NCI-H226 (cell line): ENCODE measurements at regions not wholly inside any gene's neighbourhood (a gene's known extent, or its start where the extent isn't known, plus 50 kb on each side); places are given as distances from the start of the nearest gene placed in this dataset.
"Not testable (repeated sequence)": the region's sequence is repeated elsewhere in the genome, so short reads cannot be mapped to it uniquely, and the experiment has no call there.

Experiments used
- DNase-seq: peaks from one replicate; pipeline ENCODE4 v3.0.0-alpha.2; 2015

DNA sequence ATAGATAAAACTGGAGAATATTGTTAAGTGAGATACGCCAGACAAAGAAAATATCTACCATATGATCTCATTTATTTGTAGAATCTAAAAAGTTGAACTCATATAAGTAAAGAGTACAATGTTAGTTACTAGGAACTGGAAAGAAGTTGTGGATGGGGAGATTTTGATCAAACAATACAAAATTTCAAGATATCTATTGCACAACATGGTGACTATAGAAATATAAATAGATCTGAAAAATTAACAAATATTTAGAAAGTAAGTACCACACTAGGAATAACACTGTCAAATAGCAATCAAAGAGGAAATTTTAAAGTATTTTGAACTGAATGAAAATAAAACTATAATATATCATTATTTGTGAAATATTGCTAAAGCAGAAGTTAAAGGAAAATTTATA is 437.2 kb downstream of the AASDHPPT start:
- DNase-seq = no peak

- no peak for DNase-seq
Measured at GRCh38 chr11:106517426-106517825, 440.0 kb downstream of the AASDHPPT start.

- DNase-seq = no peak
Measured at GRCh38 chr11:106520146-106520912, 442.9 kb downstream of the AASDHPPT start.

- no peak for DNase-seq
Measured at GRCh38 chr11:106520920-106521319, 443.5 kb downstream of the AASDHPPT start.

DNA sequence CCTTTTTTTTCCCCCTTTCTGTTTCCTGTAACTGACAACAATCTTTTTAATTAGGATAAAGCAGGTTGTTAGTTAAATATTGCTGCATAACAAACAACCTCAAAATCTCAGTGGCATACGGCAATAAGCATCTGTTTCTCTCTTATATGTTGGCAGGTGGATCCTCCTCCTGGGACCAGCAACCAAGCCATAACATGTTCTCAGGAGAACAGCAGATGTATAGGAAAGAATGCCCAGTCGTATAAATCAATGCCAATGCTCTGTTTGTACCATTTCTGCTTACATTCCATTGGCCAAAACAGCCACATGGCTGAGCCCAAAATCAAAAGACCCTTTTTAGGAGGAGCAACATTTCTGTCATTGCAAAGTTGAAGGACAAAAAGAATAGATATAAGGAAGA is 445.7 kb downstream of the AASDHPPT start:
- no peak for DNase-seq

DNA sequence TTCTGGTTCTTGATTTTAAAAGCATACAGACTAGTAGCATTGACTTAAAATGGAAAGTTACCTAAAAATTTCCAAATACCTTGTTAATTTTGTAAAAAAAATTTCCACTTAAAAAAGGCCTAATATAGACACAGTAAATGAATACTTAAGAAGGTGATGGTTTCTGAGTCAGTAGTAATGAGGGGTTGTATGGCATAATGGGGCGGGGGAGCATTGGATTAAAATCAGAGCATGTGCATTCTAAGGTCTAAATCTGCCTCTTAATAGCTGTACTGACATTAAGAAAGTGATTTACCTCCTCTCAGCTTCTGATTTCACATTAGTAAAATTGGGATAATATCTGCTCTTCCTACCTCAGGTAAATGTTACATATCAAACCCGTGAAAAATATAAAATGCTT is 446.5 kb downstream of the AASDHPPT start:
- no peak for DNase-seq

- no peak for DNase-seq
Measured at GRCh38 chr11:106524436-106524835, 447.0 kb downstream of the AASDHPPT start.

- DNase-seq = not testable (repeated sequence)
Measured at GRCh38 chr11:106531648-106532047, 454.2 kb downstream of the AASDHPPT start.

GRCh38 chr11:106533046-106533445 is 455.6 kb downstream of the AASDHPPT start:
- DNase-seq = no peak

- DNase-seq = no peak
Measured at GRCh38 chr11:106540001-106540400, 462.5 kb downstream of the AASDHPPT start.

DNA sequence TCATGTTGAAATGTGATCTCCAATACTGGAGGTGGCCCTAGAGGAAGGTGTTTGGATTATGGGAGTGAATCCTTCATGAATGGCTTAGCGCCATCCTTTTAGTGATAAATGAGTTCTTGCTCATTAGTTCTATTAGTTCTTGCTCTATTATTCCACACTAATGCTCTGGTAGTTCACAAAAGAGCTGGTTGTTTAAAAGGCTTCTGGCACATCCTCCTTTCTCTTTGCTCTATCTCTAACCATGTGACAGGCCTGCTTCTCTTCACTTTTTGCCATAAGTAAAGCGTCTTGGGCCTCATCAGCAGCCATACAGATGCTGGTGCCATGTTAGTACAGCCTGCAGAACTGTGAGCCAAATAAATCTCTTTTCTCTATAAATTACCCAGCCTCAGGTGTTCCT is 469.9 kb downstream of the GUCY1A2 start:
- DNase-seq = no peak

GRCh38 chr11:106551744-106552673 is 466.3 kb downstream of the GUCY1A2 start:
- no peak for DNase-seq

DNA sequence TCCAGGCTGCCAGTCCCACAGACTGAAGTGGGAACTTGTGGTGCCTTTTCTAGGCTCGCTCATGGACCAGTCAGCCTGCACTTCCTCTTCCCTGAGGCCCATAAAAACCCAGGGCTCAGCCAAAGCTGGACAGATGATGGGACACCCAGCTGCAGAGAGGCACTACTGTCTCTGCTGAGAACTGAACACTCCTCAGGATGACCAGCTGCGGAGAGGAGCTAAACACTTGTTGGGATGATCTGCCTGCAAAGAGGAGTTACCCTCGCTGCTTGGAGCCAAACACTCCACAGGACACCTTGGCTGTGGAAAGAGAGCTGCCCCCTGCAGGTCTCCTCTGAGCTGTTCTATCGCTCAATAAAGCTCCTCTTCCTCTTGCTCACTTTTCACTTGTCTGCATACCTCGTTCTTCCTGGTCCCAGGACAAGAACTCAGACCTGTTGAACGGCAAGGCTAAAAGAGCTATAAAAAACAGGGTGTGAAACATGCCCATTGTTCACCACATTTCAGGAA is 465.5 kb downstream of the GUCY1A2 start:
- DNase-seq = no peak

DNA sequence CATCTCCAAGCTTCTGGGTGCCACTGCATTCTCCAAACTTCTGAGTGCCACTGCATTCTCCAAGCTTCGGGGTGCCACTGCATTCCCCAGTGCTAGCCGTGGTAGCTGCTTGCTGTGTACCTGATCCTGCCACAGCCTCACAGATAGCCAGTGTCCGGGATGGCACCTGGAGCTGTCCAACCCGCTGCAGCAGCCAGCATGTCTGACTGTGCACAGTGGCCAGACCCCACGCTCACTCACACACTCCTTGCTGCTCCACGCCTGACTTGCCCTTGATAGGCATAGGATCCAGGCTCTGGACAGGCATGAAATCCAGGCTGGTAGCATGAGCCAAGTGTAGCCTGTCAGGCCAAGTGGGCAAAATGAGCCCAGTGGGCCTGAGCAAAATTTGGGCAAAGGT is 465.0 kb downstream of the GUCY1A2 start:
- no peak for DNase-seq

GRCh38 chr11:106555566-106556250 is 462.6 kb downstream of the GUCY1A2 start:
- not testable (repeated sequence) for DNase-seq

GRCh38 chr11:106565326-106565725 is 452.9 kb downstream of the GUCY1A2 start:
- no peak for DNase-seq

DNA sequence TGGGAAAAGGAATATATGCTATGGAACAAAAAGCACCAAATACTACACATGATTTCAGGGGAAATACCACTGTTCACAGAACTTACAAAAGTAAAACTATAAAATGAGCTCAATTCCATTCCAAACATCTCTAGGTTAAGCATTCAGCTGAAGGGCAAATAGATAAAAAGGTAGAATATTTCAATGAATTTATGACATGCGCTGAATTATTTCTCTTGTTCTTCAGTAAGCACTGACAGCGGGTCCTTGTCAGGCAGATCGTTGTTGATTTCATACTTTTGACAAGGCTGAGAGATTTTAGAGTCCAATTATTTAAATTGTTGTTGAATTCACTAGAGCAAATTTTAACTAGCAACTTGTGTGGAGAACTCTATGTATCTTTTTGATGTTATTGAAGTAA is 449.6 kb downstream of the GUCY1A2 start:
- no peak for DNase-seq

DNA sequence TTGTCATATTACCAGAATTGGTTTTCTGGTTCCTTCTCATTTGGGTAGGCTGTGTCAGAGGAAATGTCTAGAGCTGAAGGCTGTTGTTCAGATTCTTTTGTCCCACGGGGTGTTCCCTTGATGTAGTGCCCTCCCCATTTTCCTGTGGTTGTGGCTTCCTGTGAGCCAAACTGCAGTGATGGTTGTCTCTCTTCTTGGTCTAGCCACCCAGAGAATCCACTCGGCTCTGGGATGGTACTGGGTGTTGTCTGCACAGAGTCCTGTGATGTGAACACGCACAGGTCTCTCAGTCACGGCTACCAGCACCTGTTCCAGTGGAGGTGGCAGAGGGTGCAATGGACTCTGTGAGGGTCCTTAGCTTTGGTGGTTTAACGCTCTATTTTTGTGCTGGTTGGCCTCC is 440.9 kb downstream of the GUCY1A2 start:
- DNase-seq = not testable (repeated sequence)

GRCh38 chr11:106581399-106581798 is 436.9 kb downstream of the GUCY1A2 start:
- no peak for DNase-seq

DNA sequence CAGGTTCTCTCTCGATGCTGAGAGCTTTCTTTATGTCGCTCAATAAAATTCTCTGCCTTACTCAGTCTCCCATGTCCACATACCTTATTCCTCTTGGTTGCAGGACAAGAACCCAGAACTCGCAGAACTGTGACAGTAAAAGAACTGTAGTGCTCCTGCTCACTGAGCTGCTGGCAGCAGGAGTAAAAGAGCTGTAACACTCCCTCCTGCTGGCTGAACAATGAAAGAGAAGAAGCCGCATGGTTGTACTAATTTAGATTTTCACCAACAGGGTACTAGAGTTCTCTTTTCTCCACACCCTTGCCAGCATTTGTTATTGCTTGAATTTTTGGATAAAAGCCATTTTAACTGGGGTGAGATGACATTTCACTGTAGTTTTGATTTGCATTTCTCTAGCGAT is 433.2 kb downstream of the GUCY1A2 start:
- DNase-seq = peak; percentile 7

DNA sequence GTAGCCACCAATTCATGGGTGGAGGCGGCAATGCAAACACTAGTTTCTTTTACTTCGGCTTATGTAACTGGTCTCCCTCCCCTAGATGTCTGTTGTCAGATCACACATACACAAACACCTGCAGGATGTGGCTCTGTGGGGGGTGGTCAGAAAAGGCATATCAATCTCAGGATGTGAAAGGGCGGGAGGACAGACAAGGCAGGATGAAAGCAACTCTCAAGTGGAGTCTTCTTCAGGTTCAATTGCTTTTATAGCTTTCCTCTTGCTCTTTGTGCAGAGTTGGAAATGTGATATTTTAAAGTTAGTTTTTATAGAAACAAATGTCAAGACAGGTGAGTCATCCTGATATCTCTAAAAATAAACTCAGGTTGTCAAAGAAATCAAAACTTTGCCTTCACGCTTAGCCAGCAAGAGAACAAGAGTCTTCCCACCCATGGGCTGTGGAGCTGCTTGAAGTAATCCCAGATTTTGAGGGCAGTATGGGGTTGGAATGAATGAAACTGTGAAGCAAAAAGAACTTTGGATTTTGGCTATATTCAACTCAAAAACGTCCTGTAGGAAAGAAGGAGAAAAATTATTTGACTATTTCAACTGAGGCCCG is 423.4 kb downstream of the GUCY1A2 start:
- DNase-seq = no peak

DNA sequence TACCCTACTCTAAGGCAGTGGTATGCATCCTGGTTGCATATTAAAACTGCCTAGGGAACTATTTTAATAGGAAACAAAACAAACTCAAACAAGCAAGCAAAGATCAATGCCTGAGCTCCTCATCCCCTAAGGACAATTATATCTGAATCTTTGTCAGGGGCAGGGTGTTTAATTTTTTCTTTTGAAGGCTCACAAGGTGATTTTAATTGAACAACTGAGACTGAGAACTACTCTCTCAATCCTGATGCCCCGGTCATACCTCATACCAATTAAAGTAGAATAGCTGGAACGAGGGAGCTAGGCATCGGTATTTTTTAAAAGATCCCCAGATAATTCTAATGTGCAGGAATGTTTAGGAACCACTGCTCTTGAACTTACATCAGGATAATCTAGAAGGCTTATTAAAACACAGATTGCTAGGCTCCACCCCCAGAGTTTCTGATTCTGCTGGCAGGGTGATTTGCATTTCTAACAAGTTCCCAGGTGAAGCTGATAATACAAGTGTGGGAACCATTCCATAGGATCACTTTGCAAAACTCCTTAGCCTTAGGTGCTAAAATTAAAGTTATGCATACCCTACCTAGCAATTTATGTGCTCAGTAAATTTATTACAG is 416.5 kb downstream of the GUCY1A2 start:
- DNase-seq = no peak
